ENCODE measurements at regions not wholly inside any gene's neighbourhood (a gene's known extent, or its start where the extent isn't known, plus 50 kb on each side); places are given as distances from the start of the nearest gene placed in this dataset.

GRCh38 chr1:209504571-209504970 lies 78.9 kb upstream of the CAMK1G start:
- DNase-seq, result no peak

GRCh38 chr1:209505044-209505443 lies 78.5 kb upstream of the CAMK1G start:
- DNase-seq, result no peak

- no peak for DNase-seq
Measured at GRCh38 chr1:209506101-209506500, 77.4 kb upstream of the CAMK1G start.

GRCh38 chr1:209509039-209509438 lies 74.5 kb upstream of the CAMK1G start:
- no peak for DNase-seq

- DNase-seq, result no peak
Measured at GRCh38 chr1:209510063-209510462, 73.5 kb upstream of the CAMK1G start.

GRCh38 chr1:209511169-209511568 lies 72.3 kb upstream of the CAMK1G start:
- DNase-seq, result no peak

- no peak for DNase-seq
Measured at GRCh38 chr1:209512821-209513220, 70.7 kb upstream of the CAMK1G start.

GRCh38 chr1:209513226-209513625 lies 70.3 kb upstream of the CAMK1G start:
- no peak for DNase-seq

- DNase-seq, result no peak
Measured at GRCh38 chr1:209516771-209517680, 66.5 kb upstream of the CAMK1G start.

GRCh38 chr1:209517681-209518050 lies 65.8 kb upstream of the CAMK1G start:
- no peak for DNase-seq

GRCh38 chr1:209519786-209520185 lies 63.7 kb upstream of the CAMK1G start:
- no peak for DNase-seq

- no peak for DNase-seq
Measured at GRCh38 chr1:209522826-209523225, 60.7 kb upstream of the CAMK1G start.

GRCh38 chr1:209526137-209526536 lies 57.4 kb upstream of the CAMK1G start:
- DNase-seq, result no peak

- no peak for DNase-seq
Measured at GRCh38 chr1:209527372-209527771, 56.1 kb upstream of the CAMK1G start.

- no peak for DNase-seq
Measured at GRCh38 chr1:209527993-209528717, 55.4 kb upstream of the CAMK1G start.

- DNase-seq, result no peak
Measured at GRCh38 chr1:209529233-209529632, 54.3 kb upstream of the CAMK1G start.

- no peak for DNase-seq
Measured at GRCh38 chr1:209531006-209531405, 52.5 kb upstream of the CAMK1G start.

- DNase-seq, result no peak
Measured at GRCh38 chr1:209531549-209531948, 52.0 kb upstream of the CAMK1G start.
